NCI-H2171 (cell line): ENCODE measurements at regions not wholly inside any gene's neighbourhood (a gene's known extent, or its start where the extent isn't known, plus 50 kb on each side); places are given as distances from the start of the nearest gene placed in this dataset.

ENCODE experiments used
- DNase-seq: peaks from one replicate; lab custom pipeline; 2025; lab: John Stamatoyannopoulos, UW

DNA sequence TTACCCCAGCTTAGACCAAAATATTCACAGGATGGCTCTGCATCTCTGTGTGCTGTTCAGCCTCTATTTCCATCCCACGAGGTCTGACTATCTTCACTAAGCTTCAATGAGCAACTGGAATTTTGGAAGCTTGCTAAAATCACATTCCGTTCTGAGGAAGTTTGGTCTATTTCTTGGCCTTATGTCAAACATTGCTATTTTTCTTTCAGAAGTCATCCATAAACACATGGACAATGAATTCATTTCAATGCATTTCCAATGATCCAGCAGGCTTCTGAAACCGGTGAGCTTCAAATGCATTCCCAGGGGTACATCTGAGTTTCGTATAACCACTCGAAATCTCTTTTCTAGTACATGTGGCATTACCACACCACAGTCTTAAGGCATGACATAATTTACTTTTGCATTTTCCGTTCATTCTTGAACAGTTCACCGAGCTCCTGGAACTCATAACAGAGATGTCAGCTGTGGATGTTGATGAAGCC is 294.1 kb upstream of the KAZN start:
- no peak for DNase-seq

DNA sequence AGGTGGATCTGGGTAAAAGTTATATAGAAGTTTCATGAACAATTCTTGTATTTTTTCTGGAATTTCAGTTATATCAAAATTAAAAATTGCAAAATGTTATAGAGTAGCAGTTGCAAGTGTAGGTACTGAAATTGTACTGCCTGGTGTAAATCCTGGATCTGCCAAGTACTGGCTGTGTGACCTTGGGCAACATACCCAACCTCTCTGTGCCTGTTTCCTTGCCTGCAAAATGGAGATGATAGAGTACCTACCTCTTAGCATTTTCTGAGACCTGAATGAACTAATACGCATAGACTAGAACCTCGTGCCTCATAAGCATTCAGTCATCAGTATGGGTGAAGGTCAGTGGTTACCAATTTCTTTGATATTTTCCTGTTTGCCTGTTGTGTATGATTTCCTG is 290.0 kb upstream of the KAZN start:
- no peak for DNase-seq

DNA sequence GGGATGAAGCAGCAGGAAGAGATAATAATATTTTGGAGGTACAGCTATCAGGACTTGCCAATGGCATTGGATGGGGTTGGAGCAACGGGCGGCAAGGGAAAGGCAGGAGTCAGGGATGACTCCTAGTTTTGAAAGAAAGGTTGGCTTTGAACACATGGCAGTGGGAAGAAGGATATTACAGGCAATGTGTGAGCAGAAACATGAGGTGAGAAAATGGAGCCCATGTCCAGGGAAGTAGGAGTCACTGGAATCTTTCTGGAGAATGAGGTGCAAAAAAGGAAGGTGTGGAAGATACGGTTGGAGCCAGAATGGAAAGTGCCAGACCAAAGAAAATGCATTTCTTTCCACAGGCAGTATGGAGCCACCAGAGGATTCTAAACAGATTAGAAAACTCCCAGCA is 288.5 kb upstream of the KAZN start:
- DNase-seq = no peak

DNA sequence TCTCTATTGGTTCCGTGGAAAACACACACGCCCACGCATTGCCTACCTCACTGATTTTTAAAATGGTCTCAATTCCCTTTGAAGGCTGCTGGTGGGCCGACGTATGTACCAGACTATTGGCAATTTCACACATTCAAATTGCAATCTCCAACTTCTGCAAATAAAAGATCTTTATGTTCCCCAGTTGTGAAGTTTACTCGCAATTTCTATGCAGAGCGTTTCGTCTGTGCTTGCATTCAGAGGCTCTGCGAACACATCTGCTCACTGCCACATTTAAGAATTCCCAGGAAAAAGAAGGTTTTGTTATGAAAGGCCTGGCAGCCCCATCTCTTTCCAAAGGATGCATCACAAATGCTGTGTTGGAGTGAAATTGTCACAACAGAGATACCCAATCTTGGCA is 288.0 kb upstream of the KAZN start:
- no peak for DNase-seq

DNA sequence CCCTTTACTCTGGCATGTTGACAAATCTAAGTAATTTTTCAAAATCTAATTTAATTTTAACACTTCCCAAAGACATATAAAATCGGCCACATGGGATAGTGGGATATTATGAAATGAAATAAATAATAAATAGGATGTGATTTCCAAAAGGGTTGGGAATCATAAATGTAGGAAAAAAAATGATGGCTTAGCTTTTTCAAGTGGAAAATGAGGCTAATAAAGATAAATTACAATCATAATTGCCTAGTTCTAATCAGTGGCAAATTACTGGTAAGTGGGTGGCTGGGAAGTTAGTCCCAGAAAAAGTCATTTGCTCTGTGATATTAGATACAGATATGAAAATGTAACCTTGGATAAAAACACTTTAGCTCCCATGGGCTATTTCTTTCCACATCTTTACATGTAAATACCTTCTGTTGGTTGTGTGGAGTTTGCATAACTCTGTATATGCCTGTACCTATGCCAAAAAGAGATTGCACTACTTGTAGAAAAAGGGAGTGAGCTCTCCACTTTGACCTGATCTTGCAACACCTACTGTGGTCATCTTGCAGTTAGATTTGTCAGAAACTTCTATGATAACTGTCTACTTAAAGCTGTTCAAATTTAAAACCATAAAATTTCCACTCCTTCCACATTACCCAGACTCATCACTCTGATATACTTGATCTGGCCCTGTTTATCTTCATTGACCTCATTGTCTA is 284.6 kb upstream of the KAZN start:
- DNase-seq = no peak

DNA sequence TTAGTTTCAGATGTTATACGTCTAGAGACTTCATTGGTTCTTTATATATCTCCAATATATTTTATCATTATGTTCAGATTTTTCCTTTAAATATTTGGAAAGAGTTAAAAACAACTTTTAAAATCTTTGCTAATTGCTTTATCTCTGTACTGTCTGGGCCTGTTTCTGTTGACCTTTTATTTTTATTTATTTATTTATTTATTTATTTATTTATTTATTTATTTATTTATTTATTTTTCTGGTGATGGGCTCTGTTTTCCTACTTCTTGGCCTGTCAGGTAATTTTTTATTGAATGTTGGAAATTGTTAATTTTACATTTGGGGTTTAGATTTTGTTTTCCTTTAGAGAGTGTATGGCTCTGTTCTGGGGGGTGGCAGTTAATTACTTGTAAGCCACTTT is 279.7 kb upstream of the KAZN start:
- DNase-seq = no peak

DNA sequence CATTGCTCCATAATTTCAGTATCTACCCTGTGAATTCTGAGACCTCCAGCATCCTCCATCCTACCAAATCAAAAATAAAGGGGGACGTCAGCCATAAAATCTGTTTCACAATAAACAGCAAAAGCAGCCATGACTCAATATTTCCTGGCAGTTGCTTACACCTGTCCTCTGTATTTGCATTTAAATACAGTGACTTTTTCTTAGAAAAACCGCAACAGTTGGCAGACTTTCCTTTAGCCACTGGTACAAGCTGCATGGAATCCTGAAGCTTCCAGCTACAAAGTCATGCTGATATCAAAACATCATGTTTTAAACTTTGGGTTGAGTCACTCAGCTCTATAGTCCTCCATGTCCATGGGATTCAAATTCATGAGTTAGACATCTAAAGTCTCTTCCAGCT is 278.0 kb upstream of the KAZN start:
- DNase-seq = no peak

DNA sequence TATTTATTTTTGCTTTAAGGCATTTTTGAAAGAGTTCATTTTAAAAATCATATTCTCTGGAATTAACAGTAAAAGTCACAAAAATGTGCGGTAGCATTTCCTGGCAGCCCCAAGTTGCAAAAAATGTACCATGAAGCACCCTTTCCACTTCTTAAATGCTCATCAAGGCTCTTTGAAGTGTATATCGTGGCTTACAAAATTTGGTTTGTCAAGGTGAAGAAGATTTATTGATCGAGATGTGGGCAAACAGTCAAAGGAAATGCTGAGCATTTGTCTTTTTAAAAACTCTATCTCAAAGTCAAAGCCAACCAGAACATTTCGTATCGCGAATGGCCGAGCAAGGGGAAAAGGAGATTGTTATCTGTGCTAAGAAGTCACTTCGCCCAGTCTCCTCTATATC is 277.5 kb upstream of the KAZN start:
- DNase-seq = no peak

DNA sequence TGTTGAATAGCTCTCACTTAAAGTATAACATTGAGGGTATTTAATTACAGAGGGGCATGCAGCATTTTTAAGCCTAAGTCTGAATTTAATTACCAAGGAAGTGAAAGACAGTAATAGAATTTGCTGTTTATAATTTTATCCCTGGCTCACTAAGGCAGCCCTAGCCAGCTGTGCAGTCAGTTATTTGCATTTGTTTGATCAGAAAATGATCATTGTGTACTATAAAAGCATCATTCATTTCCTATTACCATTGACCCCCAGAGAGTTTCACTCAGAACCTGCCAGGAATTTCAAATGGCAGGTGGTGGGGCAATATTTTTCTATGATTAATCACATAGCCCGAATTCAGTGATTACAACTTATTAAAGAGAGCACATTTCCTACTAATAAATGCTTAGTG is 277.1 kb upstream of the KAZN start:
- DNase-seq = no peak

DNA sequence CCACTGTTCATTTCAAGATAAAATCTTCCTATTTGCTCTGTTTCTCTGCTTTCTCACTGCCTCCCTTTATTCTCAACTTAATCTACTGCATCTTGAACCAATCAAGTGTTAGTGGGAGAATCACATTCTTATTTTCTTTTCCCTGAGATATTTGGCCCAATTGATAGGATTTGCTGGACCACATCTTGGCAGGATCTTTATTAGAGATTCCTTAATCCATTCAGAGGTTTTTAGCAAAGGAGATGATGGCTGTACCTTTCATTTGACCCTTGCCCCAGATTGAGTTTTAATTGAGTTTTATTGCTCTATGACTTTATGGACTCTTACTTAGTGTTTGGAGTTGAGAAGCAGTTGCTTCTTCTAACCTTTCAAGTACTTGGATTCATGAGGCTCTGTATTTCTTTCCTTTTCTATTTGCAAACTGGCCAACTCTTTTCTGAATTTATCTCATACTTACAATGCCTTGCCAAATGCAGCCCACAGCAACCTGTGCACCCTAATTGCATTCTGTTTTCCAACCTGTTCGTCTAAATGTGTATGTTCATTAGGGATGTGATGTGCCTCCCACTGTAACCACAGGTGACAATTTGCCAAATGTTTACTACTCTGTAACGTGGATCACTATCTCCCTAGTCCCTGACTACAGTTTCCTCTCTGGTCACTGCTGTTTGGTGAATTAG is 274.8 kb upstream of the KAZN start:
- DNase-seq = no peak

DNA sequence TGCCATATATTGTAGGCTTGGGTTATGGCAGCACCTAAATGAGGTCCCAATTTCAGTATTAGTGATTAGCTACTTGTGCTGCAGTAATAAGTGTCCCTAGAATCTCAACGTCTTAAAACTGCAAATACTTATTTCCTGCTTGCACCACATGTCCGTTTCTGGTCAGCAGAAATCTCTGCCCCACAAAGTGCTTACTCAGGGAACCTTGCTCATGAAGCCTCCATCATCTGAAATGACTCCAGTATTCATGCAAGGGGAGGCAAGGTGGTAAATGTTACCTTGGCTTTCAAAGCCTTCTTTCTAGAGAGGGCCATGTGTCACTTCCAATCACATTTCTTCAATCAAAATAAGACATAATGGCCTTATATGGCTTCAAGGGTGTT is 274.2 kb upstream of the KAZN start:
- no peak for DNase-seq

DNA sequence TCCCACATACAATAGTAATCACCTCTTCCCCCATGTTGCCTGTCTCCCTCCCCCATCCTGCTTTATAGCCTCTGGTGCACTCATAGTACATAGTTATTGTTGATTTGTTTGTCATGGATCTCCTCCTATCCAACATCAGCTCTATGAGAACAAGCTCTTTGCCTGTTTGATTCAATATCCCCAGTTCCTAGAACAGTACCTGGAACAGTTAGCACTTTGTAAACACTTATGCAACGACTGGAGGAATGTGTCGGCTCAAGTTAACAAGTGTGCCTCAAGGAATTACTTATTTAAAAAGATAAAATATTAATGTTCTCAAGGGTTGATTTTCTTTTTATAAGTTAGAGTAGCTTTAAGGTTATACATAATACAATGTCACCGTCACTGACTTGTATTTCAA is 271.6 kb upstream of the KAZN start:
- no peak for DNase-seq

DNA sequence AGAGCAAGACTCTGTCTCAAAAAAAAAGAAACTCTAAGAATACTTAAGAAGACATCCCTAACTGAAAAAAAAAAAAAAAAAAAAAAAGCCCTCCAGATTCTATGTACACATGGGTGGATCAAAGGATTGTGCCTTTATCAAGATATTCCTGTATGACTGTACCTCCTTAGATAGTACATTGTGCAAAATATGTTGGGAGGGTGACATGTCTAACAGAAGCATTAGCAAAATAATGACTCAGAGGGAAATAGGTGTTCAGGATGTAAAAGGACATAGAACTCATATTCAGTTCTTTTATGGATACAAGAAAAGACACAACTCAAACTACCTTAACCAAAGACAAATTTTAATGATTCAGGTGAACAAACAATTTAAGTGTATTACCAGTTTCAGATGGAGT is 269.8 kb upstream of the KAZN start:
- no peak for DNase-seq

DNA sequence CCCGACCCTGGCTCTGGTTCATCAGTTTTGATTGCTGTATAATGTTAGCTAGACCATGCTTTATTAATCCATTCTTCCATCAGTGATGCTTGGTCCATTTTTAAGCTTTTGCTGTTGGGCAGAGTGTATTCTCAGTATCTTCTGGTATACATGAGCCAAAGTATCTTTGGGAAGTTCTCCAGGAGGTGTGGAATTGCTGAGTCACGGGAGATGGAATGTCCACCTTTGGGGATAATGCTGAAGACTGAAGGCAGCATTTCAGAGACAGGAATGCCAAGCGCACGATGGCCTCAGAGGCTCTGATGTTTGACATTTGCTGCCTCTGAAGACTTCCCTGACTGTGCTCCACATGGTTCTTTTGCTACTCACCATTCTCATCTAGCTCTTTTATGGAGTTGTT is 266.3 kb upstream of the KAZN start:
- DNase-seq = no peak

DNA sequence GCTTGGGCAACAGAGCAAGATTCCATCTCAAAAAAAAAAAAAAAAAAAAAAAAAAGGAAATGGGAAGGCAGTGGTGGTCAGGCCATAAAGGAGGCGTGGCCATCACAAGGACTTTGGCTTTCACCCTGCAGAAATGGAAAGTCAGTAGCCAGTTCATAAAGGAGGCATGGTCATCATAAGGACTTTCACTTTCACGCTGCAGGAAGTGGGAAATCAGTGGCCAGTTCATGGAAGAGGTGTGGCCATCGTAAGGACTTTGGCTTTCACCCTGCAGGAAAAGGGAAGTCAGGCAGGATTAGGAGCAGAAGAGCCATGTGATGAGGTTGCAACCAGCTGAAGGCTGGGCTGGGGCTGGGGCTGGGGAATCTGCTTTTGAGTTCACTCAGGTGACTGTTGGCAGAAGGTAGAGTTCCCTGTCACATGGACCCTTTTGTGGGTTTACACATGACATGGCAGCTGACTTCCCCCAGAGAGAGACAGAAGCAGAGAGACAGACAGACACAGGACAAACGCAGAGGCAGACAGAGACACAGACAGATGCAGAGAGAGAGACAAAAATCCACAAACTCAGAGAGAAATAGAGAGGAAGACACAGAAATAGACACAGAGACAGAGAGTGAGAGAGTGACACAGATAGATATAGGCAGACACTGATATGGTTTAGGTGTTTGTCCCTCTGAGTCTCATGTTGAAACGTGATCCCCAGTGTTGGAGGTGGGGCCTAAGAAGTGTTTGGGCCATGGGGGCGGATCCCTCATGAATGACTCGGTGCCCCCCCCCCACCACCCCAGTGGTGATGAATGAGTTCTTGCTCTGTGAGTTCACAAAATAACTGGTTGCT is 263.9 kb upstream of the KAZN start:
- DNase-seq = no peak

DNA sequence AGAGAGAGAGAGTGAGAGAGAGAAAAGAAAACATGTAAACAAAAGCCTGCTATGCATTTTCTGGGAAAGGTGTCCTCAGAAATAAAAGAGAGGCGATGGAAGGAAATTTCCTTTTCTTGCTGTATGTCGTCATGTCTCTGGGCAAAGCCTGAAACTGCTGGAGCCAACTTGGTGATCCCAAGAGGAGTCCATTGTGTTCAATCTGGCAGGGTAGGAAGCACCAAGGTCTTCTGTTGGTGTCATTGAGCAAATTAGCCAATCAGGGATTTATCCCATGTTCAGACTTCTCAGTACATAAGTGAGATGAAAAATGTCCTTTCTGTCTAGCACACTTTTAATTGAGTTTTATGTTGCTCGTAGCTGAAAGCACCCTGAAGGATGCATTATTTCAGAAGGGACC is 260.0 kb upstream of the KAZN start:
- DNase-seq = no peak

DNA sequence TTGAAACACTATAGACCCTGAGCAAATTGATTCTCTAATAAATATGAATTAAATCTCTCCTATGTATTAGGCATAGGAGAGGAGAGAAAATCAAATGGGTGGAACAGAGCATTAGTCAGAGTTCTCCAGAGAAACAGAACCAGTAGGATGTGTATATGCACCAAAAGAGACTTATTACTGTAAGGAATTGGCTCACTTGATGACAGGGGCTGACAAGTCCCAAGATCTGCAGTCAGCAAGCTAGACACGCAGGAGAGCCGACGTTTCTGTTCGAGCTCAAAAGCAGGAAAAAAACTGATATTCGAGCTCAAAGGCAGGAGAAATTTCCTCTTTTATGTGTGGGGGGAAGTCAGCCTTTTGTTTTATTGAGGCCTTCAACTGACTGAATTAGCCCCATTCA is 259.2 kb upstream of the KAZN start:
- no peak for DNase-seq

DNA sequence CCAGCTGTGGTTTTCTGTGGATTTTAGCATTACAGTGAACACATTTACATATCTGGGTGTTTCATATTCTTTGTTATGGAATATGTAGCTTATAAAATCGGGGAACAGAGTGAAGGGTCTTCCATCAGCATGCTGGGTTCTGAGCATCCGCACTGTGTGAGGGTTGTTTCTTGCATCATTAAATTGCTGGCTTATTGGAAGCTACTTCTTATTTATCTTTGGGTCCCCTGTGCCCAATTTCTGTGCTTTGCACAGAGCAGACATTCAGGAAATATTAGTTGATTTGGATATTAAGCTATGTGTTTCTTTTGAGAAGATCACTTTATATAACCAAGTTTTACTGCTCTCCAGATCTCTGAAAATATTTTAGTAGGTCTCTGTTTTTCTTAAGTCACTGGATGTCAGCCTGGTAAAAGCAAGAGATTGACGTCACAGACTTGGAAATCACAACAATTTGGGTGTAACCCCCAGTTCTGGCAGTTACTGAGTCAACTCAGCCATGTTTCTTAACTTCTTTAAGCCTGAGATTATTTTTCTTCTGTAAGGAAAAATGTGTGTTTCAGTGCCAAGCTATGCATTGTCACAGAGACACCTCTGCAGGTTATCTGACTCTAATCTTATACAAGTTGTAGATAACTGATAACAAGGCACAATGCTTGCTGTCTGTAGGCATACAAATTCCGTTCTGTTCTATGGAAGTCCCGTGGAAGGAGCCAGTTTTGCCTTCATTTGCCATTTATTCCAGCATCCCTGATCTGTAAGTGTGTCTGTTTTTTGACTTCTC is 258.3 kb upstream of the KAZN start:
- no peak for DNase-seq

DNA sequence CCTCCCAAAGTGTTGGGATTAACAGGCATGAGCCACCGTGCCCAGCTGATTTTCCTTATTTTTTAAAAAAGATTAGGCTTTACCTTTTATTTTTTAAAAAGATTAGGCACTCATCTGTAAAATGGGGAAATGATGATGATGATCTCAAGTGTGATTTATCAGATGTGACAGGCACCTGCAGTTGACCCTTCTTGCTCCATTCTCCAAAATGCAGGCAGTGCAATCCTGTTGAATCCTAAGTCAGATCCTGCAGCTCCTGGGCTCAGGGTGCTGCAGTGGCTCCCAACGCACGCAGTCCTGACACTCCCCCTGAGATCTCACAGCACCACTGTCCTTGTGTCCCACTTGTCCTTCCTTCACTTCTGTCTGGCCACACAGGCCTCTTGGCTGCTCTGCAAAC is 257.3 kb upstream of the KAZN start:
- DNase-seq = no peak

DNA sequence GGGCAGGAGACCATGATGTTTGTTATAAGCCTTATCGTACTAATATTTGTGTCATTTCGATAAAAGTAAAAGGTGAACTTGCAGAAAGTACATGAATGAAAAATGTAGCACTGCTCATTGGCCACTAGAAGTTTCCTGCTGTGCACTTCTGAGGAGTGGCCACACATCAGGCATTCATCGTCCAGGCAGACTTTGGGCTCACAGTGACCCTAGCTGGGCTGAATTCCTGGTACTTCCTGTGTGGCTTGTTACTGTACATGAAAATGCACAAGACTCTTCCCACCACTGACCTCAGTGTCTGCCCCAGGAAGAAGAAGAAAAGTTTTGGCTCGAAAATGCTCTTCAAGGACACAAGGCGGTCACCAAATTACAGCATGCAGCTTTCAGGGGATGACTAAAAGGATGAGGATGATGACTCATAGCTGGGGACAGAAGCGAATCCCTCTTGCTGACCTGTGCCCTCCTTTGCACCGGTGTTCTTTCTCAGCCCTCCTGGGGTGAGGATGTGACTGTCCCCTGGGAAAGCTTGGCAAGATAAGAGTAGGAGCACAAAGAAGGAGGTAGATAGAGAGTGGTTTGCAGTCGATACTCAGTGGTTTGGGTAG is 252.4 kb upstream of the KAZN start:
- no peak for DNase-seq

DNA sequence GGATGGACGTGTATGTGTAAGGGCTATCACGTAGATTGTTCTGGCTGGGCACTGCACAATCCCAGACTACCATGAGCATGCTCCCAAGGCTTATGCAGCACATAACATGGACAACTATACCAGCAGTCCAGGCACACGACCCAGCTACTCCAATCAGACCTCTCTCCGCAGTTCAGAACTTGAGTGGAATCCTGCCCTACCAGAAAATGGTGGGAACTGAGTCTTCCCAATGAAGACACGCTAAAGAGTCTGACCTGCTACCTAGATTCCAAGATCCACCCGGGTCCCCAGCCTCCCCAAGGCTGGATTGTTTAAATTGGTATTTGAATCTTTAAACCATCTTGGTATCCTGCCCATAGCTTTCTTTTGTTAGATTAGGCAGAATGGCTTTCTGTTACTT is 251.3 kb upstream of the KAZN start:
- no peak for DNase-seq

DNA sequence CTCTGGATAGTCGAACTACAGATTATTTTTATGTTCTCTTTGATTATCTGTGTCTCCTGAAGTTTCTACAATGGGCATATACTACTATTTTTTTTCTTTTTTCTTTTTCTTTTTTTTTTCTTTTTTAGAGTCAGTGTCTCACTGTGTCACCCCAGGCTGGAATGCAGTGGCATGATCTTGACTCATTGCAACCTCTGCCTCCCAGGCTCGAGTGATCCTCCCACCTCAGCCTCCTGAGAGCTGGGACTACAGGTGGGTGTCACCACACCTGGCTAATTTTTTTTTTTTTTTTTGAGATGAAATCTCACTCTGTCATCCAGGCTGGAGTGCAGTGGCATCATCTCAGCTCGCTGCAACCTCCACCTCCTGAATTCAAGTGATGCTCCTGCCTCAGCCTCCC is 250.7 kb upstream of the KAZN start:
- no peak for DNase-seq
